OCI-LY1 (cell line): ENCODE measurements at regions not wholly inside any gene's neighbourhood (a gene's known extent, or its start where the extent isn't known, plus 50 kb on each side); places are given as distances from the start of the nearest gene placed in this dataset.

Experiments used
- H2AFZ ChIP-seq: fragments of 200-600 bp; sonication (generic), shearing (Covaris generic); 2 replicates; pipeline ENCODE4 v1.6.0; 2014; ENCODE audit warnings: antibody characterized with exemption, mild to moderate bottlenecking, low read length
- H3F3A ChIP-seq: fragments of 200-600 bp; sonication (generic), shearing (Covaris generic); 2 replicates; pipeline ENCODE4 v1.6.0; 2014; ENCODE audit warnings: mild to moderate bottlenecking, antibody characterized with exemption, low read length, moderate library complexity; ENCODE audit not compliant: insufficient read depth
- H3K27ac ChIP-seq: fragments of 200-600 bp; sonication (generic); 2 replicates; pipeline ENCODE4 v1.5.1; 2014; ENCODE audit warnings: low read length, mixed run types, mild to moderate bottlenecking, low read depth; ENCODE audit not compliant: poor library complexity, severe bottlenecking
- H3K27me3 ChIP-seq: fragments of 200-600 bp; sonication (generic); 2 replicates; pipeline ENCODE4 v1.6.0; 2014; ENCODE audit warnings: antibody characterized with exemption, mild to moderate bottlenecking, low read length, moderate library complexity; ENCODE audit not compliant: insufficient read depth
- H3K36me3 ChIP-seq: fragments of 200-600 bp; sonication (generic); 2 replicates; pipeline ENCODE4 v1.6.1; 2014; ENCODE audit warnings: mild to moderate bottlenecking, antibody characterized with exemption, low read length, moderate library complexity, mixed read lengths; ENCODE audit not compliant: insufficient read depth
- H3K4me1 ChIP-seq: fragments of 200-600 bp; sonication (generic); 2 replicates; pipeline ENCODE4 v1.5.1; 2014; ENCODE audit warnings: mild to moderate bottlenecking, low read length, moderate library complexity; ENCODE audit not compliant: insufficient read depth, severe bottlenecking
- H3K4me2 ChIP-seq: fragments of 200-600 bp; sonication (generic), shearing (Covaris generic); 2 replicates; pipeline ENCODE4 v1.6.1; 2014; ENCODE audit warnings: low read length
- H3K4me3 ChIP-seq: fragments of 200-600 bp; sonication (generic); 2 replicates; pipeline ENCODE4 v1.5.1; 2014; ENCODE audit warnings: low read length, low read depth, mild to moderate bottlenecking, mixed read lengths; ENCODE audit not compliant: poor library complexity, severe bottlenecking
- H3K79me2 ChIP-seq: fragments of 200-600 bp; shearing (Covaris generic); 2 replicates; pipeline ENCODE4 v1.6.1; 2016; ENCODE audit warnings: mixed run types, low read length, mixed read lengths; ENCODE audit not compliant: insufficient read depth
- H3K9ac ChIP-seq: fragments of 200-600 bp; sonication (generic), shearing (Covaris generic); 2 replicates; pipeline ENCODE4 v1.6.1; 2014; ENCODE audit warnings: mild to moderate bottlenecking, low read length, mixed read lengths
- H3K9me2 ChIP-seq: fragments of 200-600 bp; sonication (generic), shearing (Covaris generic); 2 replicates; pipeline ENCODE4 v1.6.1; 2014; ENCODE audit warnings: low read depth, mild to moderate bottlenecking, low read length, mixed read lengths
- H3K9me3 ChIP-seq: fragments of 200-600 bp; shearing (Covaris generic); 2 replicates; pipeline ENCODE4 v1.6.1; 2014; ENCODE audit warnings: low read length, mixed read lengths
- H4K20me1 ChIP-seq: fragments of 200-600 bp; sonication (generic), shearing (Covaris generic); 2 replicates; pipeline ENCODE4 v1.6.0; 2016; ENCODE audit warnings: mild to moderate bottlenecking, low read length; ENCODE audit not compliant: insufficient read depth
- CTCF ChIP-seq: fragments of 200-600 bp; sonication (generic), shearing (Covaris generic); IDR thresholded peaks from 2 replicates; pipeline ENCODE4 v1.5.1; 2017; ENCODE audit warnings: mild to moderate bottlenecking, antibody characterized with exemption, low read length, moderate library complexity, mixed read lengths
- EZH2 ChIP-seq: fragments of 200-600 bp; sonication (generic), shearing (Covaris generic); IDR thresholded peaks from 2 replicates; pipeline ENCODE4 v1.8.0; 2017; ENCODE audit warnings: borderline replicate concordance, mixed run types, mild to moderate bottlenecking, antibody characterized with exemption, low read length, moderate library complexity, mixed read lengths

GRCh38 chr5:28743716-28744110 lies 1705.3 kb upstream of the CDH9 start:
- H3K4me3 ChIP-seq, result no peak overlapping the region
- no peak overlapping the region for H3K9ac ChIP-seq
- no peaks in the 10 kb centered on the region for H4K20me1 ChIP-seq
- H3K9me2 ChIP-seq, result no peaks in the 10 kb centered on the region
- H3K4me2 ChIP-seq, result no peak overlapping the region
- no peaks in the 10 kb centered on the region for H3K9me3 ChIP-seq
- no peak overlapping the region for H2AFZ ChIP-seq
- no peak overlapping the region for H3K27ac ChIP-seq
- TF ChIP-seq EZH2 (no peak), CTCF (no peak)
- H3K4me1 ChIP-seq, result no peaks in the 10 kb centered on the region
- no peaks in the 10 kb centered on the region for H3K36me3 ChIP-seq
- no peaks in the 10 kb centered on the region for H3F3A ChIP-seq
- H3K27me3 ChIP-seq, result no peaks in the 10 kb centered on the region
- no peaks in the 10 kb centered on the region for H3K79me2 ChIP-seq

GRCh38 chr5:28743025-28743715 lies 1704.8 kb upstream of the CDH9 start:
- H3K27me3 ChIP-seq, result no peaks in the 10 kb centered on the region
- no peak overlapping the region for H2AFZ ChIP-seq
- TF ChIP-seq CTCF (no peak), EZH2 (no peak)
- H4K20me1 ChIP-seq, result no peaks in the 10 kb centered on the region
- H3K4me2 ChIP-seq, result no peak overlapping the region
- H3K4me3 ChIP-seq, result no peak overlapping the region
- no peak overlapping the region for H3K9ac ChIP-seq
- no peaks in the 10 kb centered on the region for H3K36me3 ChIP-seq
- no peaks in the 10 kb centered on the region for H3F3A ChIP-seq
- no peaks in the 10 kb centered on the region for H3K9me2 ChIP-seq
- H3K27ac ChIP-seq, result no peak overlapping the region
- no peaks in the 10 kb centered on the region for H3K4me1 ChIP-seq
- no peaks in the 10 kb centered on the region for H3K79me2 ChIP-seq
- H3K9me3 ChIP-seq, result no peaks in the 10 kb centered on the region

- Histone ChIP-seq H3K4me1 (no peaks in the 10 kb centered on the region), H2AFZ (no peak overlapping the region), H3K79me2 (no peaks in the 10 kb centered on the region), H3K4me2 (no peak overlapping the region), H3K9ac (no peak overlapping the region), H3K27me3 (no peaks in the 10 kb centered on the region), H3F3A (no peaks in the 10 kb centered on the region), H3K27ac (no peak overlapping the region), H3K36me3 (no peaks in the 10 kb centered on the region), H3K9me2 (no peaks in the 10 kb centered on the region), H4K20me1 (no peaks in the 10 kb centered on the region), H3K9me3 (no peaks in the 10 kb centered on the region), H3K4me3 (no peak overlapping the region)
- TF ChIP-seq CTCF, result no peak
- TF ChIP-seq EZH2, result no peak
Measured at GRCh38 chr5:28737682-28738081, 1699.3 kb upstream of the CDH9 start.
